Right lobe of liver (tissue), 4 donors: ENCODE measurements at regions not wholly inside any gene's neighbourhood (a gene's known extent, or its start where the extent isn't known, plus 50 kb on each side); places are given as distances from the start of the nearest gene placed in this dataset.

Source experiments
- POLR2A ChIP-seq: fragments of 450-650 bp; IDR thresholded peaks from one replicate; pipeline ENCODE4 v1.6.1; 2017; ENCODE audit warnings: antibody characterized with exemption, mild to moderate bottlenecking
- TF ChIP-seq, protein P1 (sequence below), 4 donors: fragments of 200-600 bp in 3 of 4; fragments of 450-650 bp in 1 of 4; IDR thresholded peaks; one replicate each; pipeline versions ENCODE4 v1.5.1 to v1.8.0; 2016 to 2022; ENCODE audit warnings: antibody characterized with exemption in 4 of 4, mild to moderate bottlenecking in 2 of 4
- donor health status: DM: no; HTN: no; CAD: no.
- donor health status: DM: no; HTN: no; CAD: no.
- donor health status: DM: no; HTN: yes; CAD: no.

DNA sequence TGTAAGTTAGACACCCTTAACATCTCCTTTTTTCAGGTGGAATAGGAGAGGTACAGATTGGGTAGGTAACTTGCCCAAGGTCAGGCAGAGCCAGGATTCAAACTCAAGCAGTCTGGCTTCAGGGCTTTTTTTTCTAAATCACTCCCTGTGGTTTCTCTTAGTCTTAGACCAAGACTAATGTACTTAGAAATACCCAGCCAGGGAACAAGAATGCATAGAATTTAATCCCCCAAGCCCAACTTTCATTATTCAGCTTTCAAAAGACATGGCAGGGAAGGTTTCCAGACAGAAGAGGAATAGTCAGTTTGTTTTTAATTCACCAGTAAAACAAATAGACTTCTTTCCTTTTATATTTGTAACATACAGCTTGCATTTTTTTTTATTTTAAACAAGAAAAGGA, 305.2 kb upstream of the RBFOX1 start:
- TF ChIP-seq, protein P1, sequence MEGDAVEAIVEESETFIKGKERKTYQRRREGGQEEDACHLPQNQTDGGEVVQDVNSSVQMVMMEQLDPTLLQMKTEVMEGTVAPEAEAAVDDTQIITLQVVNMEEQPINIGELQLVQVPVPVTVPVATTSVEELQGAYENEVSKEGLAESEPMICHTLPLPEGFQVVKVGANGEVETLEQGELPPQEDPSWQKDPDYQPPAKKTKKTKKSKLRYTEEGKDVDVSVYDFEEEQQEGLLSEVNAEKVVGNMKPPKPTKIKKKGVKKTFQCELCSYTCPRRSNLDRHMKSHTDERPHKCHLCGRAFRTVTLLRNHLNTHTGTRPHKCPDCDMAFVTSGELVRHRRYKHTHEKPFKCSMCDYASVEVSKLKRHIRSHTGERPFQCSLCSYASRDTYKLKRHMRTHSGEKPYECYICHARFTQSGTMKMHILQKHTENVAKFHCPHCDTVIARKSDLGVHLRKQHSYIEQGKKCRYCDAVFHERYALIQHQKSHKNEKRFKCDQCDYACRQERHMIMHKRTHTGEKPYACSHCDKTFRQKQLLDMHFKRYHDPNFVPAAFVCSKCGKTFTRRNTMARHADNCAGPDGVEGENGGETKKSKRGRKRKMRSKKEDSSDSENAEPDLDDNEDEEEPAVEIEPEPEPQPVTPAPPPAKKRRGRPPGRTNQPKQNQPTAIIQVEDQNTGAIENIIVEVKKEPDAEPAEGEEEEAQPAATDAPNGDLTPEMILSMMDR (IDR thresholded peaks at IDR 0.05) = no peak
- TF ChIP-seq POLR2A = no peak
